GM12864 (cell line): ENCODE measurements at regions not wholly inside any gene's neighbourhood (a gene's known extent, or its start where the extent isn't known, plus 50 kb on each side); places are given as distances from the start of the nearest gene placed in this dataset.

Experiments used
- DNase-seq: peaks from one replicate; pipeline ENCODE4 v3.0.0-alpha.2; 2011; ENCODE audit warnings: low read depth
- H3K4me3 ChIP-seq: 2 replicates; pipeline ENCODE4 v1.5.1; 2011; ENCODE audit warnings: mild to moderate bottlenecking, low read depth, low read length, control low read depth
- TF ChIP-seq, protein P1 (sequence below): IDR thresholded peaks from 2 replicates; pipeline ENCODE4 v1.5.1; 2011; ENCODE audit warnings: low read depth, mild to moderate bottlenecking, moderate library complexity, low read length, control low read depth, inconsistent platforms; ENCODE audit errors: missing control alignments

DNA sequence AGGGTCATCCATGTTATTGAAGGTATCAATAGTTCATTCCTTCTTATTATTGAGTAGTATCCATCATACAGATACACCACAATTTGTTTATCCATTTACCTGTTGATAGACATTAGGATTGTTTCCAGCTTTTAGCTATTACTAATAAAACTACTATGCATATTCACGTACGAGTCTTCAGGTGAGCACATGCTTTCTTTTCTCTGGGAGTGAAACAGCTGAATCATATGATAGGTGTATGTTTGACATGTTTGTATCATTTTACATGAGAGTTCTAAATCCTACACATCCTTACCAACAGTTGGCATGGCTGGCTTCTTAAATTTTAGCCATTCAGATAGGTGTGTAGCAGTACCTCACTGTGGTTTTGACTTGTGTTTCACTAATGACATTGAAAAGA, 556.6 kb upstream of the DIPK2B start:
- no peak for DNase-seq
- H3K4me3 ChIP-seq: no peak overlapping the region
- TF ChIP-seq, protein P1, sequence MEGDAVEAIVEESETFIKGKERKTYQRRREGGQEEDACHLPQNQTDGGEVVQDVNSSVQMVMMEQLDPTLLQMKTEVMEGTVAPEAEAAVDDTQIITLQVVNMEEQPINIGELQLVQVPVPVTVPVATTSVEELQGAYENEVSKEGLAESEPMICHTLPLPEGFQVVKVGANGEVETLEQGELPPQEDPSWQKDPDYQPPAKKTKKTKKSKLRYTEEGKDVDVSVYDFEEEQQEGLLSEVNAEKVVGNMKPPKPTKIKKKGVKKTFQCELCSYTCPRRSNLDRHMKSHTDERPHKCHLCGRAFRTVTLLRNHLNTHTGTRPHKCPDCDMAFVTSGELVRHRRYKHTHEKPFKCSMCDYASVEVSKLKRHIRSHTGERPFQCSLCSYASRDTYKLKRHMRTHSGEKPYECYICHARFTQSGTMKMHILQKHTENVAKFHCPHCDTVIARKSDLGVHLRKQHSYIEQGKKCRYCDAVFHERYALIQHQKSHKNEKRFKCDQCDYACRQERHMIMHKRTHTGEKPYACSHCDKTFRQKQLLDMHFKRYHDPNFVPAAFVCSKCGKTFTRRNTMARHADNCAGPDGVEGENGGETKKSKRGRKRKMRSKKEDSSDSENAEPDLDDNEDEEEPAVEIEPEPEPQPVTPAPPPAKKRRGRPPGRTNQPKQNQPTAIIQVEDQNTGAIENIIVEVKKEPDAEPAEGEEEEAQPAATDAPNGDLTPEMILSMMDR: no peak

DNA sequence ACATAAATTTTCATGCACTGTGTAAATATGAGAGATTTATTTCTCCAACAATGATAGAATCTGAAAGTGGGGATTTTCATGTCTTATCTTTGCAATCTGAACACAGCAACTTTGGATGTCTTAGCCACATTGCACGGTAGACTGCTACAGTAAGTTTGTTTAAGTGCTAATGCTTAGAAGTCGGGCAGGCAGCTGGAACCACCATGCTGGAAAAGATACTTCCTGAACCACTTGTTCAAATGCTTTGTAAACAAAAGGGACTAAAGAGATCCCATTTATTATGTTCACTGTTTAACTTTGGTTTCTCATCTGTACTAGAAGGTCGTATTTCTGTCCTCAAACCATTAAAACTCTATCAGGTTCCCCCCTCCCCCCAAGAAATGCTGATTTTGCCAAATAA, 555.9 kb upstream of the DIPK2B start:
- TF ChIP-seq, protein P1: no peak
- DNase-seq: no peak
- H3K4me3 ChIP-seq: no peak overlapping the region

DNA sequence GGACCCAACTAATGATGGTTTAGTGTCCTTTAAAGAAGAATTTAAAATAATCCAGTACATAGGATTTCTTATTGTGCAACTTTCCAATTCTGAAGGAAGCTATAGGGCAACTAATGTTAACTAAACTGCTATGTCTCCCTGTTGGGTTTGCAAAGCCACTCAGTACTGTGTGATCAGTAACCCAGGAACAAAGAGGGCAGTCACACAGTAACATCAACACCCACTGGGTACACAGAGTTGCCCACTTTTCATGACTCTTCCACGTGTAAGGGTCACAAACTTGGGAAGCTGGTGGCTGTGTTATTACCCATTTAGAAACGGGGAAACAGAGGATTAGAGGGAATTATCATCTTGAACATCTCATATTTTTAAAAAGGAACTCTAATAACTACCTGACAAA, 555.0 kb upstream of the DIPK2B start:
- no peak for DNase-seq
- TF ChIP-seq, protein P1: no peak
- H3K4me3 ChIP-seq: no peak overlapping the region

DNA sequence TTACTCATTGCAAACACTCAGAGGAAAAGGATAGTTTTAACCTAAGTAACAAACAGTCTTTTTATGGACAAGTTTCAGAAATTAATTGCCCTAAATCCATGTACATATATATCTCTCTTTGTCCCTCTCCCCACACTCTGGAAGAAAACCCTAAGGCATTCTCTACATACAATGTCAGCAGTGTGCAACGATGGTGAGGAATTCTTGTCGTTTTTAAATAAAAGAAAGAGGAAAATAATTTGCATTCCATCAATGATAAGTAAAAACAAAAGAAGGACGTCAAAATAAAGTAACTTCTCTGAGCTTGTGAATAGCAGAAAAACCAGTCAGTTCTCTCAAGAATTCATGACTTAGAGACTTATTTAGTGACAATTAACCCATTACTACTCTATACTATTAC, 550.5 kb upstream of the DIPK2B start:
- H3K4me3 ChIP-seq: no peak overlapping the region
- no peak for DNase-seq
- TF ChIP-seq, protein P1: no peak

DNA sequence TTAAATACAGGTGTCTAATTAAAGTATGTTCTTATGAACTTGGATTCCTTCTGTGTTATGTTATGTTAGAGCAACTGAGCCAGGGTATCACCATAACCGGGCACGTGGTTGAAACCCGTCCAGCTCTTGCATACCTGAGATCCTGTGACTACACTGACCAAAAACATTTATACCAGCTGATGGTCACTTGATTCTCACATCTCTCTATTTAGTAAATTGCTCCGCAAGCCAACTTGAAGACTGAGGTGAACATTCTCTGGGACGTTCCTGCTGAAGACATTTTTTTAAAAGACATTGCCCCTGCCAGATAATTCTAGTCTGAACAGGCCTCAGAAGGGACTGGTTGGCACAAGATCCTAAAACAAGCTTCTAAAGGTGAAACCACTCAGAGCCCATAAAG, 550.0 kb upstream of the DIPK2B start:
- no peak for DNase-seq

DNA sequence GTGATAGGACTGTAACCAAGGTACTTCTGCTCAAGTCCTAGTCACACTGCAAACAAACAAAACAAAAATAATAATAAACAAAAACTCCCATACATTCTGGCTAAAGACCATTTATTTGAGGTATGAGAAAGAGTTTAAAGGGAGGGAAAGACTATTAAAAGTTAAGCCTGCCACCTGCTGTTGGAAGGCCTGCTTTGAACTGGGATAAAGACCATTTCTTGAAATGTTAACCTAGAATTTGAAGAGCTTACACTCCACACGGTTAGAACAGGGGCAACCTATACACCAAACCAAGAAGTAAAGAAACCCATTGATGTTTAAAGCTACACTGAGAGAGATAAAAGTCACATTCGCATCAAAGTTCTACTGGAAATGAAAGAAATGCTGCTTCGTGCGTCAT, 548.7 kb upstream of the DIPK2B start:
- H3K4me3 ChIP-seq: no peak overlapping the region
- no peak for DNase-seq
- TF ChIP-seq, protein P1: no peak

More for the DNA sequence above, 550.0 kb upstream of the DIPK2B start:
- TF ChIP-seq, protein P1: no peak
- H3K4me3 ChIP-seq: no peak overlapping the region

DNA sequence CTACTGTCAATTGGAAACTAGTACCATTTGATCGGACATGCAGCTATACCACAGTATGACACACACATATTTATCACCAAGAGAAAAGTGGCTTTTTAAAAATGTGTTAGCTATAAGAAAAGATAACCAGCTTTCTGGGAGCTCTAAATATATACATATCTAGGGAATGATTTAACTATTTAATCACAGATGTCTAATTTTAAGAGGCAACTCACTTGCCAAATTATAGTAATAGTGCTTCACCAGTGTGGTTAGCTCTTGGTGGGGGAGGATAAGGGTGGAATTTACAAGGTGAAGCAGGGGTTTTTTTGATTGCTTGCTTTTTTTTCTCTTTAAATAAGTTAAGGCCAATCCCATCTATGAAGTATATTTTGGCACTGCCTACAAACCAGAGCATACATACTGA, 547.7 kb upstream of the DIPK2B start:
- H3K4me3 ChIP-seq: no peak overlapping the region
- no peak for DNase-seq
- TF ChIP-seq, protein P1: no peak
